Vagina (tissue), 2 donors: ENCODE measurements at regions not wholly inside any gene's neighbourhood (a gene's known extent, or its start where the extent isn't known, plus 50 kb on each side); places are given as distances from the start of the nearest gene placed in this dataset.

Experiments used
- DNase-seq, 2 donors: peaks; one replicate each; pipeline ENCODE4 v3.0.0-alpha.2; 2017; ENCODE audit errors: extremely low spot score in 2 of 2
- H3K27ac ChIP-seq: fragments of 200-600 bp; sonication (generic); one replicate; pipeline ENCODE4 v1.5.1; 2019
- H3K27me3 ChIP-seq: fragments of 200-600 bp; sonication (generic); one replicate; pipeline ENCODE4 v1.5.1; 2019
- H3K36me3 ChIP-seq, 2 donors: fragments of 200-600 bp; sonication (generic); one replicate each; pipeline ENCODE4 v1.5.1; 2017 to 2019
- H3K4me1 ChIP-seq: fragments of 200-600 bp; sonication (generic); one replicate; pipeline ENCODE4 v1.5.1; 2019
- H3K4me3 ChIP-seq, 2 donors: fragments of 200-600 bp; sonication (generic); 1 replicate in 1 of 2; 2 replicates in 1 of 2; pipeline ENCODE4 v1.5.1; 2016 to 2019
- H3K9me3 ChIP-seq: fragments of 200-600 bp; sonication (generic); one replicate; pipeline ENCODE4 v1.5.1; 2019
- CTCF ChIP-seq, 3 experiments: fragments of 450-650 bp in 2 of 3; fragments of 200-600 bp in 1 of 3; sonication (generic) in 1 of 3; IDR thresholded peaks; one replicate each; pipeline ENCODE4 v1.5.1; 2017 to 2019; ENCODE audit warnings: antibody characterized with exemption in 3 of 3, mild to moderate bottlenecking in 2 of 3, moderate library complexity in 2 of 3
- POLR2A ChIP-seq, 2 donors: fragments of 450-650 bp; IDR thresholded peaks; one replicate each; pipeline ENCODE4 v1.6.1; 2017; ENCODE audit warnings: antibody characterized with exemption in 2 of 2, mild to moderate bottlenecking in 2 of 2, moderate library complexity in 2 of 2
- POLR2AphosphoS5 ChIP-seq, 2 donors: sonication (generic); formaldehyde crosslinking; IDR thresholded peaks; one replicate each; pipeline ENCODE4 v1.9.0; 2017; ENCODE audit warnings: antibody characterized with exemption in 2 of 2, mild to moderate bottlenecking in 2 of 2, low read depth in 1 of 2; ENCODE audit not compliant: insufficient read depth in 1 of 2
- intact Hi-C: fragments of 100-400 bp; cut with DNase I; formaldehyde crosslinking; loops from one replicate; pipeline ENCODE4 v1.15.1; 2023

GRCh38 chr2:56540916-56541315, 357.1 kb downstream of the CCDC85A start:
- Histone ChIP-seq H3K9me3 (no peaks in the 10 kb centered on the region), H3K27ac (no peak overlapping the region), H3K4me1 (no peaks in the 10 kb centered on the region), H3K36me3 (no peaks in the 10 kb centered on the region), H3K27me3 (no peaks in the 10 kb centered on the region), H3K4me3 (no peak overlapping the region)
- DNase-seq, result no peak
- intact Hi-C loops, result no loop called here
- TF ChIP-seq CTCF (IDR thresholded peaks at IDR 0.05) (no peak), POLR2A (IDR thresholded peaks at IDR 0.05) (no peak), POLR2AphosphoS5 (IDR thresholded peaks at IDR 0.05; ENCODE audit: insufficient read depth in 1 of 2, low read depth in 1 of 2) (no peak)

GRCh38 chr2:56542213-56542612, 358.4 kb downstream of the CCDC85A start:
- Histone ChIP-seq H3K9me3 (no peaks in the 10 kb centered on the region), H3K27me3 (no peaks in the 10 kb centered on the region), H3K4me1 (no peaks in the 10 kb centered on the region), H3K27ac (no peak overlapping the region), H3K4me3 (no peak overlapping the region), H3K36me3 (no peaks in the 10 kb centered on the region)
- intact Hi-C loops, result no loop called here
- DNase-seq, result no peak
- no peak for TF ChIP-seq CTCF (IDR thresholded peaks at IDR 0.05)
- TF ChIP-seq POLR2A (IDR thresholded peaks at IDR 0.05), result no peak
- no peak for TF ChIP-seq POLR2AphosphoS5 (IDR thresholded peaks at IDR 0.05; ENCODE audit: insufficient read depth in 1 of 2, low read depth in 1 of 2)

- DNase-seq, result no peak
- Histone ChIP-seq H3K27ac (no peak overlapping the region), H3K4me3 (no peak overlapping the region), H3K9me3 (no peaks in the 10 kb centered on the region), H3K4me1 (no peaks in the 10 kb centered on the region), H3K27me3 (no peaks in the 10 kb centered on the region), H3K36me3 (no peaks in the 10 kb centered on the region)
- TF ChIP-seq CTCF (IDR thresholded peaks at IDR 0.05) (no peak), POLR2A (IDR thresholded peaks at IDR 0.05) (no peak), POLR2AphosphoS5 (IDR thresholded peaks at IDR 0.05; ENCODE audit: insufficient read depth in 1 of 2, low read depth in 1 of 2) (no peak)
- intact Hi-C loops, result no loop called here
Measured at GRCh38 chr2:56565143-56565542, 381.4 kb downstream of the CCDC85A start.

- TF ChIP-seq CTCF (IDR thresholded peaks at IDR 0.05) (no peak), POLR2AphosphoS5 (IDR thresholded peaks at IDR 0.05; ENCODE audit: insufficient read depth in 1 of 2, low read depth in 1 of 2) (no peak), POLR2A (IDR thresholded peaks at IDR 0.05) (no peak)
- intact Hi-C loops, result no loop called here
- DNase-seq, result no peak
- no peaks in the 10 kb centered on the region for H3K4me1 ChIP-seq
- no peak overlapping the region for H3K4me3 ChIP-seq
- no peak overlapping the region for H3K27ac ChIP-seq
- no peaks in the 10 kb centered on the region for H3K27me3 ChIP-seq
- H3K36me3 ChIP-seq, result no peaks in the 10 kb centered on the region
- no peaks in the 10 kb centered on the region for H3K9me3 ChIP-seq
Measured at GRCh38 chr2:56571074-56571473, 387.3 kb downstream of the CCDC85A start.

GRCh38 chr2:56576001-56576400, 392.2 kb downstream of the CCDC85A start:
- H3K27ac ChIP-seq, result no peak overlapping the region
- TF ChIP-seq POLR2A (IDR thresholded peaks at IDR 0.05) (no peak), POLR2AphosphoS5 (IDR thresholded peaks at IDR 0.05; ENCODE audit: insufficient read depth in 1 of 2, low read depth in 1 of 2) (no peak), CTCF (IDR thresholded peaks at IDR 0.05) (no peak)
- H3K36me3 ChIP-seq, result no peaks in the 10 kb centered on the region
- no peaks in the 10 kb centered on the region for H3K27me3 ChIP-seq
- no peaks in the 10 kb centered on the region for H3K9me3 ChIP-seq
- no peaks in the 10 kb centered on the region for H3K4me1 ChIP-seq
- intact Hi-C loops, result no loop called here
- no peak overlapping the region for H3K4me3 ChIP-seq
- no peak for DNase-seq
